ENCODE measurements at regions not wholly inside any gene's neighbourhood (a gene's known extent, or its start where the extent isn't known, plus 50 kb on each side); places are given as distances from the start of the nearest gene placed in this dataset.

DNA sequence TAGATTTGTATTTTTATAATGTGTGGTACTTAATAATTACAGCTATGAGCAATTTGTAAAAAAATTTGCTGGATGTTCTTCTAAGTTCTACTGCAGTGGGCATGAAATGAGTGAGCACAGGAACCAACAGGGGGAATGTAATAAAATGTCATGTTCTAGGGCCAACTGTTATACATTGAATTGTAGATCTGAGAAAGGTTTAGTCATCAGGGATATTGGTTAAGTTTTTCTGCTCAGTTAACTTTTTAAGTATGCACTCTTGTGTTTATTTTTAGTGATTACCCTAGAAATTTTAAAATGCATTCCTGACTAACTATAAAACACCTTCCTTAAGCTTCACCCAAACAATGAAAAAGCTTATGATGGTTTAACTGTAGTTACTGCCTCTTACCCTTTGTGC lies 101.8 kb downstream of the CAND1 start:
- H3K36me3 ChIP-seq (ENCODE audit: control insufficient read depth, insufficient read depth, low read length) = no peaks in the 10 kb centered on the region
- no peak overlapping the region for H3K4ac ChIP-seq (ENCODE audit: low read depth, low read length)
- no peaks in the 10 kb centered on the region for H3K27me3 ChIP-seq (ENCODE audit: insufficient read depth, low read length, poor library complexity)
- no peaks in the 10 kb centered on the region for H3K79me2 ChIP-seq (ENCODE audit: control insufficient read depth, insufficient read depth, low read length)
- H3K4me3 ChIP-seq (ENCODE audit: low read length) = no peak overlapping the region
- H2BK120ac ChIP-seq (ENCODE audit: low read depth, low read length) = no peak overlapping the region
- no peaks in the 10 kb centered on the region for H3K4me1 ChIP-seq (ENCODE audit: control insufficient read depth, low read depth, low read length)
- no peak overlapping the region for H2BK5ac ChIP-seq (ENCODE audit: low read length)
- H4K5ac ChIP-seq (ENCODE audit: low read length) = no peak overlapping the region
- H2BK15ac ChIP-seq (replicated peaks; ENCODE audit: low read depth) = no peak overlapping the region
- H3K79me1 ChIP-seq (ENCODE audit: low read length) = no peaks in the 10 kb centered on the region
- no peak overlapping the region for H2AK5ac ChIP-seq (ENCODE audit: low read length)
- no peak overlapping the region for H3K27ac ChIP-seq (ENCODE audit: low read depth, low read length)
- no peak overlapping the region for H3K9ac ChIP-seq (ENCODE audit: low read length)
- no peak overlapping the region for H3K56ac ChIP-seq (ENCODE audit: low read length)
- DNase-seq = no peak
- H4K8ac ChIP-seq (ENCODE audit: low read depth, low read length) = no peak overlapping the region
- no peak overlapping the region for H3K18ac ChIP-seq (ENCODE audit: low read length)
- no peak overlapping the region for H3K23ac ChIP-seq (ENCODE audit: low read length)
- no peak overlapping the region for H3K4me2 ChIP-seq (ENCODE audit: low read length)

GRCh38 chr12:67377021-67377420 lies 107.9 kb downstream of the CAND1 start:
- Histone ChIP-seq H3K4me3 (ENCODE audit: low read length) (no peak overlapping the region), H3K36me3 (ENCODE audit: control insufficient read depth, insufficient read depth, low read length) (no peaks in the 10 kb centered on the region), H2BK120ac (ENCODE audit: low read depth, low read length) (no peak overlapping the region), H3K4me2 (ENCODE audit: low read length) (no peak overlapping the region), H2AK5ac (ENCODE audit: low read length) (no peak overlapping the region), H3K27me3 (ENCODE audit: insufficient read depth, low read length, poor library complexity) (no peaks in the 10 kb centered on the region), H4K5ac (ENCODE audit: low read length) (no peak overlapping the region), H3K4me1 (ENCODE audit: control insufficient read depth, low read depth, low read length) (no peaks in the 10 kb centered on the region), H3K56ac (ENCODE audit: low read length) (no peak overlapping the region), H4K8ac (ENCODE audit: low read depth, low read length) (no peak overlapping the region), H3K9ac (ENCODE audit: low read length) (no peak overlapping the region), H3K4ac (ENCODE audit: low read depth, low read length) (no peak overlapping the region), H2BK15ac (replicated peaks; ENCODE audit: low read depth) (no peak overlapping the region), H3K23ac (ENCODE audit: low read length) (no peak overlapping the region), H3K79me2 (ENCODE audit: control insufficient read depth, insufficient read depth, low read length) (no peaks in the 10 kb centered on the region), H3K18ac (ENCODE audit: low read length) (no peak overlapping the region), H3K27ac (ENCODE audit: low read depth, low read length) (no peak overlapping the region), H2BK5ac (ENCODE audit: low read length) (no peak overlapping the region), H3K79me1 (ENCODE audit: low read length) (no peaks in the 10 kb centered on the region)
- no CpG with 5 or more reads among the region's 4 CpGs for WGBS (ENCODE audit: extremely low coverage, insufficient coverage, low lambda C conversion rate)
- DNase-seq = no peak

DNA sequence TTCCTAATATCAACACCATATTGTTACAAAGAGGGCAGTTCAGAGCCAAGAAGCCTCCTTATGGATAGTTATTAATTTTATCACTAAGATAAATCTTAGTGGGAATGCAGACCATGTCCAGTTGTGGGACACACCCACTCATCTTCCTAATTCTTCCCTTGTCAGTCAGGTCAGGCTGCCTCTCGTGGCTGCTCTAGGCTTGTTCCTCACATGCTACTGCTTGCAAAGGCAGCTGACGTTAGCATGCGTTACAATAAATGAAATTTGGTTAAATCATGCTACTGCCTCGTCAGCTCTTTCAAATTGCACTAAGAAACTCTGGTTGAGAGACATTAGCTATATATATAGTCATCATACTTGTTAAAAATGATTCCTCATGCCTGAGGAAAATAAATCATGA lies 108.4 kb downstream of the CAND1 start:
- H2AK5ac ChIP-seq (ENCODE audit: low read length) = no peak overlapping the region
- H2BK120ac ChIP-seq (ENCODE audit: low read depth, low read length) = no peak overlapping the region
- no peaks in the 10 kb centered on the region for H3K79me2 ChIP-seq (ENCODE audit: control insufficient read depth, insufficient read depth, low read length)
- no peak overlapping the region for H2BK5ac ChIP-seq (ENCODE audit: low read length)
- no peak overlapping the region for H3K18ac ChIP-seq (ENCODE audit: low read length)
- no peak overlapping the region for H4K5ac ChIP-seq (ENCODE audit: low read length)
- H4K8ac ChIP-seq (ENCODE audit: low read depth, low read length) = no peak overlapping the region
- H3K56ac ChIP-seq (ENCODE audit: low read length) = no peak overlapping the region
- no peaks in the 10 kb centered on the region for H3K4me1 ChIP-seq (ENCODE audit: control insufficient read depth, low read depth, low read length)
- H2BK15ac ChIP-seq (replicated peaks; ENCODE audit: low read depth) = no peak overlapping the region
- no peak overlapping the region for H3K4me2 ChIP-seq (ENCODE audit: low read length)
- no peak overlapping the region for H3K4ac ChIP-seq (ENCODE audit: low read depth, low read length)
- H3K23ac ChIP-seq (ENCODE audit: low read length) = no peak overlapping the region
- no peak for DNase-seq
- no peaks in the 10 kb centered on the region for H3K27me3 ChIP-seq (ENCODE audit: insufficient read depth, low read length, poor library complexity)
- no peaks in the 10 kb centered on the region for H3K36me3 ChIP-seq (ENCODE audit: control insufficient read depth, insufficient read depth, low read length)
- no CpG with 5 or more reads among the region's 4 CpGs for WGBS (ENCODE audit: extremely low coverage, insufficient coverage, low lambda C conversion rate)
- H3K79me1 ChIP-seq (ENCODE audit: low read length) = no peaks in the 10 kb centered on the region
- H3K27ac ChIP-seq (ENCODE audit: low read depth, low read length) = no peak overlapping the region
- no peak overlapping the region for H3K9ac ChIP-seq (ENCODE audit: low read length)
- no peak overlapping the region for H3K4me3 ChIP-seq (ENCODE audit: low read length)

- no peak overlapping the region for H2BK5ac ChIP-seq (ENCODE audit: low read length)
- no peak overlapping the region for H3K9ac ChIP-seq (ENCODE audit: low read length)
- H3K23ac ChIP-seq (ENCODE audit: low read length) = no peak overlapping the region
- no peak overlapping the region for H4K8ac ChIP-seq (ENCODE audit: low read depth, low read length)
- H3K4me2 ChIP-seq (ENCODE audit: low read length) = no peak overlapping the region
- H2AK5ac ChIP-seq (ENCODE audit: low read length) = no peak overlapping the region
- H2BK15ac ChIP-seq (replicated peaks; ENCODE audit: low read depth) = no peak overlapping the region
- no peak overlapping the region for H3K4ac ChIP-seq (ENCODE audit: low read depth, low read length)
- no peak overlapping the region for H3K27ac ChIP-seq (ENCODE audit: low read depth, low read length)
- H3K79me1 ChIP-seq (ENCODE audit: low read length) = no peaks in the 10 kb centered on the region
- no peak overlapping the region for H3K4me3 ChIP-seq (ENCODE audit: low read length)
- WGBS (ENCODE audit: extremely low coverage, insufficient coverage, low lambda C conversion rate) = no CpG with 5 or more reads among the region's 4 CpGs
- H3K18ac ChIP-seq (ENCODE audit: low read length) = no peak overlapping the region
- no peak overlapping the region for H3K56ac ChIP-seq (ENCODE audit: low read length)
- H4K5ac ChIP-seq (ENCODE audit: low read length) = no peak overlapping the region
- H3K36me3 ChIP-seq (ENCODE audit: control insufficient read depth, insufficient read depth, low read length) = no peaks in the 10 kb centered on the region
- no peak for DNase-seq
- no peaks in the 10 kb centered on the region for H3K79me2 ChIP-seq (ENCODE audit: control insufficient read depth, insufficient read depth, low read length)
- no peak overlapping the region for H2BK120ac ChIP-seq (ENCODE audit: low read depth, low read length)
- no peaks in the 10 kb centered on the region for H3K4me1 ChIP-seq (ENCODE audit: control insufficient read depth, low read depth, low read length)
- no peaks in the 10 kb centered on the region for H3K27me3 ChIP-seq (ENCODE audit: insufficient read depth, low read length, poor library complexity)
These were observed 113.2 kb downstream of the CAND1 start for GRCh38 chr12:67382241-67382871.

- Histone ChIP-seq H3K56ac (ENCODE audit: low read length) (no peak overlapping the region), H3K79me1 (ENCODE audit: low read length) (no peaks in the 10 kb centered on the region), H3K18ac (ENCODE audit: low read length) (no peak overlapping the region), H3K27me3 (ENCODE audit: insufficient read depth, low read length, poor library complexity) (no peaks in the 10 kb centered on the region), H3K36me3 (ENCODE audit: control insufficient read depth, insufficient read depth, low read length) (no peaks in the 10 kb centered on the region), H2BK120ac (ENCODE audit: low read depth, low read length) (no peak overlapping the region), H2BK15ac (replicated peaks; ENCODE audit: low read depth) (no peak overlapping the region), H3K4ac (ENCODE audit: low read depth, low read length) (no peak overlapping the region), H3K4me1 (ENCODE audit: control insufficient read depth, low read depth, low read length) (no peaks in the 10 kb centered on the region), H3K23ac (ENCODE audit: low read length) (no peak overlapping the region), H3K4me2 (ENCODE audit: low read length) (no peak overlapping the region), H3K79me2 (ENCODE audit: control insufficient read depth, insufficient read depth, low read length) (no peaks in the 10 kb centered on the region), H2BK5ac (ENCODE audit: low read length) (no peak overlapping the region), H3K4me3 (ENCODE audit: low read length) (no peak overlapping the region), H4K5ac (ENCODE audit: low read length) (no peak overlapping the region), H2AK5ac (ENCODE audit: low read length) (no peak overlapping the region), H4K8ac (ENCODE audit: low read depth, low read length) (no peak overlapping the region), H3K9ac (ENCODE audit: low read length) (no peak overlapping the region), H3K27ac (ENCODE audit: low read depth, low read length) (no peak overlapping the region)
- no peak for DNase-seq
- WGBS (ENCODE audit: extremely low coverage, insufficient coverage, low lambda C conversion rate) = no CpG with 5 or more reads among the region's 4 CpGs
These were observed 117.9 kb downstream of the CAND1 start for GRCh38 chr12:67386869-67387565.

Measured in mesendoderm (in vitro differentiated cells).